ENCODE measurements at regions not wholly inside any gene's neighbourhood (a gene's known extent, or its start where the extent isn't known, plus 50 kb on each side); places are given as distances from the start of the nearest gene placed in this dataset.
"Not testable (repeated sequence)": the region's sequence is repeated elsewhere in the genome, so short reads cannot be mapped to it uniquely, and the experiment has no call there.

DNA sequence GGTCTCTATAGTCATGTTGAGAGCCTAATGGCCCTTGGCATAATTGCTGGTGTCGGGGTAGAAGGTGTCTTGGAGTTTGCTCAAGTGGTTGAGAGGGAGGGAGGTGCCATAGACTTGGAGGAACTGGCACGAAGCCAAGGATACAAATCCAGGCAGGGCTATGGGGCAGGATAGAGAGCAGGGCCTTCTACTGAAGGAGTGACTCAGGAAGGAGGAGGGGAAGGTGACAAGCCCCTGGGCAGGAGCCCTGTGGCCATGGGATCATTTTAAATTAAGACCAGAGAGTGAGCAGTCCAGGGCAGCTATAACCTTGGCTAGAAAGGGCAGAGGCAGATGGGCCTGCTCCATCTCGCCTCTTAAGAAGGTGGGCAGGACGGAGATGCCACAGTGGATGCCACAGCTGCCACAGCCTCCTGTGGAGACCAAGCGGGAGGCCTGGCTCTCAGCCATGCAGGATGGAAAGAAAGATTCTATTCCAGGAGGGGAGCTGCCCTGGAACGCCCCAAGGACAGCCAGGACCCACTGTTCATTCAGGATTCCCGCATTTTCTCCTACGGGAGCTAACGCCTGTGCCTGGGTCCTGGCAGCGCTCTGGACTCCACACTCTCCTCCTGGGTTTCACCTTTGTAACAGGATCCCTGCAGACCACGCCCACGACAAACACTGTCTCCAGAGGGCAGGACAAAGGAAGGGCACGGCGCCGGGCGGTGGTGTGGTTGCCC, 189.6 kb downstream of the KLRB1 start:
- not testable (repeated sequence) for H3K4me1 ChIP-seq (ENCODE audit: control insufficient read depth in 4 of 4, insufficient read depth in 4 of 4, low read length in 3 of 4); H3K27ac ChIP-seq (ENCODE audit: low read depth in 1 of 2, low read length in 2 of 2); H3K27me3 ChIP-seq (ENCODE audit: control insufficient read depth in 4 of 4, insufficient read depth in 4 of 4, low read length in 3 of 4); H3K4me3 ChIP-seq (ENCODE audit: low read depth in 1 of 3, low read length in 3 of 3); H3K9me3 ChIP-seq (ENCODE audit: control insufficient read depth in 4 of 4, low read length in 3 of 4); H3K36me3 ChIP-seq (ENCODE audit: control insufficient read depth in 4 of 4, insufficient read depth in 3 of 4, low read depth in 1 of 4, low read length in 3 of 4); H3K9ac ChIP-seq (ENCODE audit: low read depth in 1 of 2, low read length in 2 of 2); DNase-seq (ENCODE audit: low spot score)
- TF ChIP-seq RAD21 (IDR thresholded peaks at IDR 0.05) (peak in 1 of 2 donors; percentile 4), RXRA (IDR thresholded peaks at IDR 0.05) (peak in 1 of 2 donors; percentile 7), HNF4A (conservative IDR thresholded peaks at IDR 0.05) (peak; percentile 30 to 35)
- WGBS = 40% methylated on average over 10 of the region's 16 CpGs

DNA sequence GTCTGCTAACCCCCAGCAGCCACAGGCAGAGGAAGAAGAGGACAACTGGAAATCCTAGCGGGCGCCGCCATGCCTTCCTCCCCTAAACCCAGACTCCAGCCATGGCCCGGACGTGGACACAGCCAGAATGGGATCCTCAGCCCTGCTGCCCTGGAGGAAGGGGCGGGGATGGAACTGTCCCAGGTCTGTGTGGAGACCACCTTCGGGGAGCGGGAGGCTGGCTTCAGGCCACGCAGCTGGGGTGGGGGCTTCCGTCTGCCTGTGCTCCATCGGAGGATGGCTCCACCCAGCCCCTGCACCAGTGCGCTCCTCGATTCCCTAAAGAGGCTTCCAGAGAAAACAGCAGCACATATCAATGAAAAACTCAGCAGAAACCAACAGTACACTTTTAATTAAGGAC, 190.4 kb downstream of the KLRB1 start:
- H3K4me1 ChIP-seq (ENCODE audit: control insufficient read depth in 4 of 4, insufficient read depth in 4 of 4, low read length in 3 of 4); H3K27ac ChIP-seq (ENCODE audit: low read depth in 1 of 2, low read length in 2 of 2); H3K4me3 ChIP-seq (ENCODE audit: low read depth in 1 of 3, low read length in 3 of 3); DNase-seq (ENCODE audit: low spot score); H3K36me3 ChIP-seq (ENCODE audit: control insufficient read depth in 4 of 4, insufficient read depth in 3 of 4, low read depth in 1 of 4, low read length in 3 of 4); H3K27me3 ChIP-seq (ENCODE audit: control insufficient read depth in 4 of 4, insufficient read depth in 4 of 4, low read length in 3 of 4); H3K9ac ChIP-seq (ENCODE audit: low read depth in 1 of 2, low read length in 2 of 2); H3K9me3 ChIP-seq (ENCODE audit: control insufficient read depth in 4 of 4, low read length in 3 of 4): not testable (repeated sequence)
- WGBS = 92% methylated on average over 8 of the region's 13 CpGs

DNA sequence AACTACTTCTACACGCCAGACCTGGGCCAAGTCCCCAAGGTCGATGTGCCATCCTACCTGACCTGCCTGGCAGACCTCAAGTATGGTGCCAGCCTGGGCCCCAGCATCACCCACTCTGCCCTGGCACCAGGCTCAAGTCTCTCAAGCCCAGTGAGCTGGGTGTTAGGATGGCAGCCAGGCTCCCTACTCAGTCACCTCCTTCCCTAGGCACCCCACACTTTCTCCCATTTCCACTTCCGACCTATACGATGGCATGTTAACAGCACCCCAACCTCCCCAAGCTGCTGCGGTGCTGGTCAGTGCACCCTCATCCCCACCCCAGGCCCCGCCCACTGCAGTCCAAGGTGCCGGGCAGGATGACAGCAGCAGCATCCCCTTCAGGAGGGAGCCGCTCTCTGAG, 191.4 kb downstream of the KLRB1 start:
- H3K4me3 ChIP-seq (ENCODE audit: low read depth in 1 of 3, low read length in 3 of 3); H3K27ac ChIP-seq (ENCODE audit: low read depth in 1 of 2, low read length in 2 of 2); H3K36me3 ChIP-seq (ENCODE audit: control insufficient read depth in 4 of 4, insufficient read depth in 3 of 4, low read depth in 1 of 4, low read length in 3 of 4); DNase-seq (ENCODE audit: low spot score); H3K27me3 ChIP-seq (ENCODE audit: control insufficient read depth in 4 of 4, insufficient read depth in 4 of 4, low read length in 3 of 4); H3K9me3 ChIP-seq (ENCODE audit: control insufficient read depth in 4 of 4, low read length in 3 of 4); H3K4me1 ChIP-seq (ENCODE audit: control insufficient read depth in 4 of 4, insufficient read depth in 4 of 4, low read length in 3 of 4); H3K9ac ChIP-seq (ENCODE audit: low read depth in 1 of 2, low read length in 2 of 2): not testable (repeated sequence)
- WGBS = 84% methylated on average over 6 of the region's 8 CpGs

DNA sequence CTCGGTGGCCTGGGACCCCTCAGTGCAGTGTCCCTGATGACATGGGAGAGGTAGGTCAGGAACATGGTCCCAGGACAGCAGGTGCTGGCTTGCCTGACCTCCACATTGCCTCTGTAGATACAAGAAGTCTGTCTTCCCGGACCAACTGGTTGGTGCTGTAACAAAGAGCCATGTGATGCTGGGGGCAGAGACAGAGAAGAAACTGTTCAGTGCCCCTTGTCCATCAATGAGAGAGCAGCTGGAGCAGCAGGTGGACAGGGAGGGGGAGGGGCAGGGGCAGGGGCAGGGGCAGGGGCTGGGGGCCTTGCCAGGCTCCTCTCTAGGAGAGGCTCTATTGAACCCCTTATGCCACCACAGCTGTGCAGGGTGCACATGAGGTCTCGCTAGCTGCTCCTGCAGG, 191.8 kb downstream of the KLRB1 start:
- not testable (repeated sequence) for H3K27ac ChIP-seq (ENCODE audit: low read depth in 1 of 2, low read length in 2 of 2); H3K27me3 ChIP-seq (ENCODE audit: control insufficient read depth in 4 of 4, insufficient read depth in 4 of 4, low read length in 3 of 4); DNase-seq (ENCODE audit: low spot score); H3K9me3 ChIP-seq (ENCODE audit: control insufficient read depth in 4 of 4, low read length in 3 of 4); H3K4me3 ChIP-seq (ENCODE audit: low read depth in 1 of 3, low read length in 3 of 3); H3K9ac ChIP-seq (ENCODE audit: low read depth in 1 of 2, low read length in 2 of 2); H3K36me3 ChIP-seq (ENCODE audit: control insufficient read depth in 4 of 4, insufficient read depth in 3 of 4, low read depth in 1 of 4, low read length in 3 of 4); H3K4me1 ChIP-seq (ENCODE audit: control insufficient read depth in 4 of 4, insufficient read depth in 4 of 4, low read length in 3 of 4)
- 94% methylated on average over 2 of the region's 3 CpGs for WGBS

DNA sequence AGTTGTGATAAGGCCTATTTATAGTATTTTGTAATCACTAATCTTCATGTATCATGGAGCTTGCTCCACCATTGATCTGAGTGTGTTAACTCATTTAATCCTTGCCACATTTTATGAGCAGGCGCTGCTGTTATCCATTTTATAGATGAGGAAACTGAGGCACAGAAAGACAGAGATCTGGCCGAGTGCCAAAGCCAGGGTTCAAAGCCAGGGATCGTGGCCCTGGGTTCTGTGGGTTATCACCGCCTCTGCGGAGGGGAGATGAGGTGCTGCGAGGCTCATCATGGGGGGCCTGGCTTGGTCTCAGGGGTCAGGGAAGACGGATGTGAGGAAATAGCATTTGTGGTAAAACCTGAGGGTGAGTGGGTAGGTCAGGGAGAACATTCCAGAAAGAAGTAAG, 193.9 kb downstream of the KLRB1 start:
- H3K9me3 ChIP-seq (ENCODE audit: control insufficient read depth in 4 of 4, low read length in 3 of 4); H3K27ac ChIP-seq (ENCODE audit: low read depth in 1 of 2, low read length in 2 of 2); H3K9ac ChIP-seq (ENCODE audit: low read depth in 1 of 2, low read length in 2 of 2); DNase-seq (ENCODE audit: low spot score); H3K4me1 ChIP-seq (ENCODE audit: control insufficient read depth in 4 of 4, insufficient read depth in 4 of 4, low read length in 3 of 4); H3K27me3 ChIP-seq (ENCODE audit: control insufficient read depth in 4 of 4, insufficient read depth in 4 of 4, low read length in 3 of 4); H3K4me3 ChIP-seq (ENCODE audit: low read depth in 1 of 3, low read length in 3 of 3); H3K36me3 ChIP-seq (ENCODE audit: control insufficient read depth in 4 of 4, insufficient read depth in 3 of 4, low read depth in 1 of 4, low read length in 3 of 4): not testable (repeated sequence)
- WGBS = 83% methylated on average over 7 of the region's 7 CpGs

DNA sequence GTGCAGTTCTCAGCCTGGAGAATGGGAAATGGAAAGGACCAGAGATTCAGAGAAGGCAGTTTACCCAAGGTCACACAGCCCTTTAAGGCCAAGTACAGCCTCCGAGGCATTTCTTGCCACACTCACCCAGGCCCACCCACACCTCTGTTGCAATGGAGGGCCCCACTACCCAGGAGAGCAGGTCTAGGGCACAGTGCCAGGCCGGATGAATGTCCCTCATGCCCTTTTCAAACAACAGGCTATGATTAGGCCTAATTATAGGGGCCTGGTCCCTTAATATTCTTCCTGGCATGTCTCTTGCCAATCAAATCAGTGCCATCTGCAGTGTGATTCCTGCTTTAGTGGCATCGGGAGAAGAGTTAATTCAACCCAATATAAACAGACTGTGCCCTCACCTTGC, 195.3 kb downstream of the KLRB1 start:
- WGBS = 91% methylated on average over 3 of the region's 3 CpGs
- not testable (repeated sequence) for H3K4me3 ChIP-seq (ENCODE audit: low read depth in 1 of 3, low read length in 3 of 3); H3K27me3 ChIP-seq (ENCODE audit: control insufficient read depth in 4 of 4, insufficient read depth in 4 of 4, low read length in 3 of 4); H3K9ac ChIP-seq (ENCODE audit: low read depth in 1 of 2, low read length in 2 of 2); H3K36me3 ChIP-seq (ENCODE audit: control insufficient read depth in 4 of 4, insufficient read depth in 3 of 4, low read depth in 1 of 4, low read length in 3 of 4); H3K4me1 ChIP-seq (ENCODE audit: control insufficient read depth in 4 of 4, insufficient read depth in 4 of 4, low read length in 3 of 4); H3K9me3 ChIP-seq (ENCODE audit: control insufficient read depth in 4 of 4, low read length in 3 of 4); DNase-seq (ENCODE audit: low spot score); H3K27ac ChIP-seq (ENCODE audit: low read depth in 1 of 2, low read length in 2 of 2)

DNA sequence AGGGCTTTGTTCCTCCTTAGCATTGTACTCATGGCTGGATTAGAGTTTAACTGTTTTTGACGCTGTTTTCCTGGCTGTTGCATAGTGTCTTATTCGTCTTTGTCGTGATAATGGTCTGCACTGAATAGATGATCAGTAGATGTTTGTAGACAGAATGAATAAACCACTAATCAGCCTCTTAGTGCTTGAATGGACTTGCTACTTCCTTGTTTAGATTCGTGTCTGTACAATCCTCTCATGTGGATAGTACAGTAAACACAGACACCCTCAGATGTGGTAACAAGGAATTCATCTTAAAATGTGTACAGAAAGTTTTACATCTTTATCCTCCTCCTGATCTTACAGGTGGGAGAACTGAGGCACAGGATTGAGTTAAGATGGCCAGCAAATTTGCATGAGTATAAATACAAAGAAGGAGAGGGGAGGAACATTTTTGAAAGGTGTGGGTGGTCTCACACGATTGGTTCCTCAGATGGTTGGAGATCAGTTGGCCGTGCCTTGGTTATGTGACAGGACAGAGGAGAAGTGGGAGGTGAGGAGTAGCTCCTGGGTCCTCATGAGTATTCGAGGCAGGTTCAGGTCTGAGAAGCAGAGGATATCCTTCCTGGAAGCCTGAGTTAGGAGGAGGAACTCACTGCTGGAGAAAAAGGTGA, 196.0 kb downstream of the KLRB1 start:
- H3K4me1 ChIP-seq (ENCODE audit: control insufficient read depth in 4 of 4, insufficient read depth in 4 of 4, low read length in 3 of 4); H3K27ac ChIP-seq (ENCODE audit: low read depth in 1 of 2, low read length in 2 of 2); H3K36me3 ChIP-seq (ENCODE audit: control insufficient read depth in 4 of 4, insufficient read depth in 3 of 4, low read depth in 1 of 4, low read length in 3 of 4); H3K27me3 ChIP-seq (ENCODE audit: control insufficient read depth in 4 of 4, insufficient read depth in 4 of 4, low read length in 3 of 4); H3K4me3 ChIP-seq (ENCODE audit: low read depth in 1 of 3, low read length in 3 of 3); H3K9ac ChIP-seq (ENCODE audit: low read depth in 1 of 2, low read length in 2 of 2); H3K9me3 ChIP-seq (ENCODE audit: control insufficient read depth in 4 of 4, low read length in 3 of 4); DNase-seq (ENCODE audit: low spot score): not testable (repeated sequence)
- WGBS = 73% methylated on average over 7 of the region's 7 CpGs

DNA sequence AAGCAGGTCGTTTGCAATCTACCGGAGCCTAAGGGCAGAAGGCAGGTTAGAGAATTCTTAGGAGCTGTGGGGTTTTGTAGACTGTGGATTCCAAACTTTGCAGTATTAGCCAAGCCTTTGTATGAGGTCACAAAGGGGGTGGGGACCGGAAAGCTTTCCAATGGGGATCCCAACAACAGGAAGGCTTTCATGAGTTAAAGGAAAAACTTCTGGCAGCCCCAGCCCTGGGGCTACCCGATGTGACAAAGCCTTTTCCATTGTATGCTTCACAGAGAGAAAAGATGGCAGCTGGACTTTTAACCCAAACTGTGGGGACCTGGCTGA, 199.2 kb upstream of the PZP start:
- 78% methylated on average over 4 of the region's 4 CpGs for WGBS

More for the DNA sequence above, 199.2 kb upstream of the PZP start:
- H3K27ac ChIP-seq (ENCODE audit: low read depth in 1 of 2, low read length in 2 of 2); DNase-seq (ENCODE audit: low spot score); H3K36me3 ChIP-seq (ENCODE audit: control insufficient read depth in 4 of 4, insufficient read depth in 3 of 4, low read depth in 1 of 4, low read length in 3 of 4); H3K4me3 ChIP-seq (ENCODE audit: low read depth in 1 of 3, low read length in 3 of 3); H3K27me3 ChIP-seq (ENCODE audit: control insufficient read depth in 4 of 4, insufficient read depth in 4 of 4, low read length in 3 of 4); H3K9ac ChIP-seq (ENCODE audit: low read depth in 1 of 2, low read length in 2 of 2); H3K4me1 ChIP-seq (ENCODE audit: control insufficient read depth in 4 of 4, insufficient read depth in 4 of 4, low read length in 3 of 4); H3K9me3 ChIP-seq (ENCODE audit: control insufficient read depth in 4 of 4, low read length in 3 of 4): not testable (repeated sequence)
